ENCODE measurements at regions not wholly inside any gene's neighbourhood (a gene's known extent, or its start where the extent isn't known, plus 50 kb on each side); places are given as distances from the start of the nearest gene placed in this dataset.

DNA sequence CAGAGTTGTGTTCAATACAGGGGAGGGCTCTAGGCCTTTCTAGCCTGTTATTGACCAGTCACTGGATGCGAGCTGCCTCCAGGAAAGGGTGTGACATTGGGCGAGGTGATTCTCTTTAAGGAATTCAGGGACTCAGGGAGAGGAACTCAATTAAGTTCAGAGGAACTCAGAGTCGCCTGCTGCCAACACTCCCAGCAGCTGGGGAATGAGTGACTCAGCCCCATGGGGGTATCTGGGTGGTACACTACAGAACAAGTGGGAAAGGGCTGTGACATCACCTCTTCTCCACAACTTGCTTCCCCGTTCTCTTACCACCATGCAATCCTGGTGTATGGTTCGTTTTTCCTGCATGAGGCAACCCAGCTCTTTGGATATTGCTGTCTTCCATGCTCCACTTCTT, 50.4 kb upstream of the CYRIA start:
- TF ChIP-seq TAF1 (IDR thresholded peaks at IDR 0.05; ENCODE audit: low read depth) (no peak), POLR2AphosphoS5 (IDR thresholded peaks at IDR 0.05) (no peak), EZH2 (IDR thresholded peaks at IDR 0.05; ENCODE audit: borderline replicate concordance, insufficient read depth, low read length, poor library complexity, severe bottlenecking) (no peak), RAD21 (conservative IDR thresholded peaks at IDR 0.05) (no peak), SMC3 (conservative IDR thresholded peaks at IDR 0.05; ENCODE audit: poor library complexity) (no peak), EP300 (conservative IDR thresholded peaks at IDR 0.05; ENCODE audit: poor library complexity, severe bottlenecking) (no peak), MXI1 (conservative IDR thresholded peaks at IDR 0.05; ENCODE audit: poor library complexity, severe bottlenecking) (no peak)
- TF ChIP-seq, protein P1, sequence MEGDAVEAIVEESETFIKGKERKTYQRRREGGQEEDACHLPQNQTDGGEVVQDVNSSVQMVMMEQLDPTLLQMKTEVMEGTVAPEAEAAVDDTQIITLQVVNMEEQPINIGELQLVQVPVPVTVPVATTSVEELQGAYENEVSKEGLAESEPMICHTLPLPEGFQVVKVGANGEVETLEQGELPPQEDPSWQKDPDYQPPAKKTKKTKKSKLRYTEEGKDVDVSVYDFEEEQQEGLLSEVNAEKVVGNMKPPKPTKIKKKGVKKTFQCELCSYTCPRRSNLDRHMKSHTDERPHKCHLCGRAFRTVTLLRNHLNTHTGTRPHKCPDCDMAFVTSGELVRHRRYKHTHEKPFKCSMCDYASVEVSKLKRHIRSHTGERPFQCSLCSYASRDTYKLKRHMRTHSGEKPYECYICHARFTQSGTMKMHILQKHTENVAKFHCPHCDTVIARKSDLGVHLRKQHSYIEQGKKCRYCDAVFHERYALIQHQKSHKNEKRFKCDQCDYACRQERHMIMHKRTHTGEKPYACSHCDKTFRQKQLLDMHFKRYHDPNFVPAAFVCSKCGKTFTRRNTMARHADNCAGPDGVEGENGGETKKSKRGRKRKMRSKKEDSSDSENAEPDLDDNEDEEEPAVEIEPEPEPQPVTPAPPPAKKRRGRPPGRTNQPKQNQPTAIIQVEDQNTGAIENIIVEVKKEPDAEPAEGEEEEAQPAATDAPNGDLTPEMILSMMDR (IDR thresholded peaks at IDR 0.05; ENCODE audit: poor library complexity, severe bottlenecking), result no peak
- TF ChIP-seq, protein P2, sequence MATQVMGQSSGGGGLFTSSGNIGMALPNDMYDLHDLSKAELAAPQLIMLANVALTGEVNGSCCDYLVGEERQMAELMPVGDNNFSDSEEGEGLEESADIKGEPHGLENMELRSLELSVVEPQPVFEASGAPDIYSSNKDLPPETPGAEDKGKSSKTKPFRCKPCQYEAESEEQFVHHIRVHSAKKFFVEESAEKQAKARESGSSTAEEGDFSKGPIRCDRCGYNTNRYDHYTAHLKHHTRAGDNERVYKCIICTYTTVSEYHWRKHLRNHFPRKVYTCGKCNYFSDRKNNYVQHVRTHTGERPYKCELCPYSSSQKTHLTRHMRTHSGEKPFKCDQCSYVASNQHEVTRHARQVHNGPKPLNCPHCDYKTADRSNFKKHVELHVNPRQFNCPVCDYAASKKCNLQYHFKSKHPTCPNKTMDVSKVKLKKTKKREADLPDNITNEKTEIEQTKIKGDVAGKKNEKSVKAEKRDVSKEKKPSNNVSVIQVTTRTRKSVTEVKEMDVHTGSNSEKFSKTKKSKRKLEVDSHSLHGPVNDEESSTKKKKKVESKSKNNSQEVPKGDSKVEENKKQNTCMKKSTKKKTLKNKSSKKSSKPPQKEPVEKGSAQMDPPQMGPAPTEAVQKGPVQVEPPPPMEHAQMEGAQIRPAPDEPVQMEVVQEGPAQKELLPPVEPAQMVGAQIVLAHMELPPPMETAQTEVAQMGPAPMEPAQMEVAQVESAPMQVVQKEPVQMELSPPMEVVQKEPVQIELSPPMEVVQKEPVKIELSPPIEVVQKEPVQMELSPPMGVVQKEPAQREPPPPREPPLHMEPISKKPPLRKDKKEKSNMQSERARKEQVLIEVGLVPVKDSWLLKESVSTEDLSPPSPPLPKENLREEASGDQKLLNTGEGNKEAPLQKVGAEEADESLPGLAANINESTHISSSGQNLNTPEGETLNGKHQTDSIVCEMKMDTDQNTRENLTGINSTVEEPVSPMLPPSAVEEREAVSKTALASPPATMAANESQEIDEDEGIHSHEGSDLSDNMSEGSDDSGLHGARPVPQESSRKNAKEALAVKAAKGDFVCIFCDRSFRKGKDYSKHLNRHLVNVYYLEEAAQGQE (IDR thresholded peaks at IDR 0.05; ENCODE audit: borderline replicate concordance), result no peak
- Histone ChIP-seq H3K27ac (ENCODE audit: low read length) (no peak overlapping the region), H3F3A (ENCODE audit: insufficient read depth, low read length, poor library complexity, severe bottlenecking) (no peaks in the 10 kb centered on the region), H3K27me3 (ENCODE audit: insufficient read depth, low read depth, low read length) (no peaks in the 10 kb centered on the region), H3K79me2 (replicated peaks; ENCODE audit: insufficient read depth, low read length) (no peaks in the 10 kb centered on the region), H3K9me3 (ENCODE audit: low read length) (no peaks in the 10 kb centered on the region), H4K20me1 (ENCODE audit: insufficient read depth) (no peaks in the 10 kb centered on the region), H3K4me2 (ENCODE audit: low read length) (no peak overlapping the region), H3K9me2 (ENCODE audit: insufficient read depth, low read length) (no peaks in the 10 kb centered on the region), H3K9ac (ENCODE audit: low read length) (no peak overlapping the region), H2AFZ (ENCODE audit: low read depth, low read length) (no peak overlapping the region), H3K4me3 (ENCODE audit: low read length) (no peak overlapping the region), H3K36me3 (ENCODE audit: insufficient read depth, low read length) (no peaks in the 10 kb centered on the region)

Small RNA genes in the stretch of these regions (small RNA-seq; reads per million reads assigned to genes)
- 0 reads per million in 3 experiments for gene RN7SKP168

Data from neural cell (in vitro differentiated cells).